SKM-1 treated with dmso at 0.1 percent for 144 hours (cell line): ENCODE measurements at regions not wholly inside any gene's neighbourhood (a gene's known extent, or its start where the extent isn't known, plus 50 kb on each side); places are given as distances from the start of the nearest gene placed in this dataset.

ENCODE experiments used
- DNase-seq: peaks from one replicate; lab custom pipeline; 2025; ENCODE audit not compliant: unreplicated experiment; lab: John Stamatoyannopoulos, UW

DNA sequence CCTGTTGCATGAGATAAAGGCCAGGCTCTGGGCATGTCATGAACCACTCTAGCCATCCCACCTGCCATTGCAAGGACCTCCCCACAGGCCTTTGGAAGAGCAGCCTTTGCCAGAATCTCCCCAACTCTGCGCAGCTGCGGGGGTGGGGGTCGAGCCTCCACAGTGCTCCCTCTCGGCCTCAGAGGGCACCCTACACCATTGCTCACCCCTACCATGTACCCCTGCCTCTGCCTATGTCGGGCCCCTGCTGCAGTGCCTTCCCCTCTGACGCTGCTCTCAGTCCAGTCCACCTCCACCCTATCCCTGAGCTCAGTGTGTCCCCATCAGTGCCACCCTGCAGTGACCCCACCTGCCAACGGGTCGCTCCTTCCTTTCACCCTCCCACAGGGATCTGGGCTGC, 679.7 kb upstream of the RAB6C start:
- no peak for DNase-seq

DNA sequence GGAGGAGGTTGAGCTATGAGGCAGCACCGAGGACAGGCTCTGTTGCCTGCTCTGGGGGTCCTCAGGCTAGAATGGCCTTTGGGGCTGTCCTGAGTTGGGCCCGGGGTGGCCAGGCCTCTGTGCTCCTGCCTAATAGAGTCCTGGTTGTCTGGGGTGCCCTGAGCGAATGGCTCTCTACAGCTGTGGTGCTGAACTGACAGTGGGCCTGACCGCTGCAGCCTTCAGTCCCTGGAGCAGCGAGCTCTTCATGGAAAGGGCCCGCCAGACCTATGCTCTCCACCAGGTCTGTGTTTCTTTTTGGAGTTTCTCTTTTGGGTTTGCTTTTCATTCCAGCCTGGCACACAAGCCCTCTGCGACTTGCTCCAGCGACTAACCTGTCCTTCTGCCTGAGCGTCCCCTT, 679.0 kb upstream of the RAB6C start:
- DNase-seq: no peak

DNA sequence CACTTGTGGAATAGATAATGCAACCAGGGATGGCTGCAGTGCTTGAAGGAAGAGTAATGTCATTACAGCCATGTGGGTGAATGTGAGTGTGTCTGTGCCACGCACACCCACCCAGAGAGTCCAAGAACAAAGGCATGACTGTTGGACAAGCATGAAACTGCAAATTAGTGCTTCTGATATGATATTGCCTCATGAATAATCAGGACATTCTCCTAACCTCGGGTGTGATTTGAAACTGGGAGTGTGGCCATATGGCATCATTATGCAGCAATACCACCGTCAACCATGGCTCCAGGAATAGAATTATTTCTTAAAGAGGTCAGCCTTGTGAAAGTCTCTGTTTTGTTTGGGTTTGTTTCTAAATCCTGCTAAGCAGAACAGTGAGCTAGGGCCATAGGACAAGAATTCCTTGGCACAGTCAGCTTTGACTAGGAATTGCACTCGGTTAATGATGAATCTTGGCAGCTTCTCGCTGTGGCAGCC, 678.0 kb upstream of the RAB6C start:
- DNase-seq: no peak

DNA sequence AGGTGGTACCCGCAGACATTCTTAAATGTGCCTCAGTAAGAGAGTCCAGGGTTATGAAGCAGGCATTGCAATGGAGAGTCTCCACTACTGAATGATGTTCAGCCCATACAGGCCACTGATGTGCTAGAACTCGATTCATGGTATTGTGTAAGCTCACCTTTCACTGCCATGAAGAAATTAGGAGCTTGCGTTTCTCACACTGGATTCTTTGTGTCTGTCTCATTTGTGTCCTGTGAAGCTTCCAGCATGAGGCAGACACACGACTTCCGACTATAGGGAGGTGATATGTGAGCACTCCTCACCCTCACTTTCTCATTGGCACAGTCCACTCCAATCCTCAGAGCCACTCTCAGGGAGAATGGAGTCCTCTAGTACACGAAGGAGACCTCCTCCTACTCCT, 677.4 kb upstream of the RAB6C start:
- DNase-seq: no peak

- no peak for DNase-seq
Measured at GRCh38 chr2:129302561-129303183, 676.8 kb upstream of the RAB6C start.

DNA sequence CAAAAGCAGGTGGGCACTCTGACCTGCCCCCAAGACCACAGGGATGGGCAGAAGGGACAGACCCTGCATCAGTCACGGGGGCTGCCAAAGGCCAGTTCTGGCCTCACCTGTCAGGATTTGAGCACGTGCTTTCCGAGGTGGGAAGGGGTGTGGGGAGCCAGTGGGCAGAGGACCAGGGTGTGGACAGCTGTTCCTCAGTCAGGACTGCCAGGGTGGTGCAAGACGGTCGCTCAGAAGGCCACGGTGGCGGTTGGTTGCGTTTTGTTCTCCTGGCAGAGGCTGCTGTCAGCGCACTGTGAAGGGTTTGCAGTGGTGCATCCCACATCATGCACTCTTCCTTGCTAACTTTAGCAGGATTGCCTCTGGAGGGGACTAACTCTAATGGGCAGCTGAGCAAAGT, 665.3 kb upstream of the RAB6C start:
- DNase-seq: no peak

- DNase-seq: no peak
Measured at GRCh38 chr2:129318581-129319421, 660.7 kb upstream of the RAB6C start.

- no peak for DNase-seq
Measured at GRCh38 chr2:129319422-129319717, 660.1 kb upstream of the RAB6C start.

GRCh38 chr2:129320288-129320687, 659.2 kb upstream of the RAB6C start:
- DNase-seq: no peak

- no peak for DNase-seq
Measured at GRCh38 chr2:129324349-129324748, 655.1 kb upstream of the RAB6C start.

DNA sequence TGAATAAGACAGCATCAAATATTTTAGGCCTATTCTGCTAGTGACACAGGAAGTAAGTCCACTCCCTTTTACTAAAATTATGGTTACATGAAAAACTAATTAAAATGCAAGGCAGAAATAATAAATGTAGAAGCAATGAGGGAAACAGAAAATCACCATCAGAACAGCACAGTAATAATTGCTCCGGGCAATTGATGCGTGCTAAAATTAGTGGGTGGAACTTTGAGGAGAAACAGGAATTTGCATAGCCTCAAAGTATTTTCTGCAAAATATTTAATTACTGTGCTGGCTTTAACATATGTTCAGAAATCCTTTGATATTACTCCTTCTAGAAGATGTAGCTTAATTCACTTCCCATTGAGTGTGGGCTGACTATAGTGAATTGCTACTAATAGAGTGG, 654.3 kb upstream of the RAB6C start:
- DNase-seq: no peak

DNA sequence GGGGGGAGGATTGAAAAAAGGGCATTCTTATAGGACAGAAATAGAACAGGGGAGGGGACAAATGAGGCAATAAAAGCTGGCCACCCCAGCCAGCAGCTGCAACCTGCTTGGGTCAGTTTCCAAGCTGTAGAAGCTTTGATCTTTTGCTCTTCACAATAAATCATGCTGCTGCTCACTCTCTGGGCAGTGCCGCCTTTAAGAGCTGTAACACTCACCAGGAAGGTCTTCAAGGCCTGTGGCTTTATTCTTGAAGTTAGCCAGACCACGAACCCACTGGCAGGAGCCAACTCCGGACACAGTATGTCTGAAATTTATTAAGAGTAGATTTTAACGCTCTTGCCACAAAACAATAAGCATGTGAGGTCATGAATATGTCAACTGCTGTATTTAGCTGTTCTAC, 649.9 kb upstream of the RAB6C start:
- DNase-seq: no peak

DNA sequence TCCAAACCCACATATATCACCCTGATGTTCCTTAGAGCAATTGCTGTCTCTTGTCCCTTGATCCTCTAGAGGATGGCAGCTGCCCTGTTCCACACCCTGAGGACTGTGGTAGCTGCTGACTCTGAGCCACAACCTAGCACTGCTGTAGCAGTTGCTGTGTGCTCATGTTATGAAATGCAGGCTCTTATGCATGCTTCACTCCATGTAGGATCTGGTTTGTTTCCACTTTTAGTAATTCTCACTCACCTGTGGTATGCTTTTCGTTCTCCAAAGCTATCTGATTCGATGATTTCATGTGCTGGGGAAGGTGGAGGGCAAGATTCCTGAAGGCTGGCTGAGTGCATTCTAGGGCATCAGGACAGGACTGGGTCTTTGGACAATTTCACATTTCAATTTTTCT, 649.0 kb upstream of the RAB6C start:
- no peak for DNase-seq

- DNase-seq: no peak
Measured at GRCh38 chr2:129331638-129332037, 647.8 kb upstream of the RAB6C start.

DNA sequence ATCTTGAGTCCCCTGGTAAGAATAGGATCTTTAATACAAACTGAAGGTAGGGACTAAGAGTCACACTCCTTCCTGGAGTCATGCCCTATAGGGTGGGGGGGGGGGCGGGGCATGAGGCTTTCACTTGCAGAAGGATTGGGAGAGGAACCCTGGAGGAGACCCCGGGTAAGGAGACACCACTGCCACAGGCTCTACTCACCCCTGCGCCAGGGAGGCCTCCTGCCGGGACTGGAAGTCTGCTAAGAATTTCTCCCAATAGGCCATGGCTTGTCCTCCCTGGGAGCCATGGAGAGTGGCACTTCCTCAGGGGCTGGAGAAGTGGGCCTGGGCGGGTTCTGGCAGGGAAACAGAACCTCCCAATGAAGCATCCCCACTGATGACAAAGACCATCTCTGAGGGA, 645.3 kb upstream of the RAB6C start:
- no peak for DNase-seq

- DNase-seq: no peak
Measured at GRCh38 chr2:129334696-129335410, 644.6 kb upstream of the RAB6C start.

GRCh38 chr2:129336276-129336675, 643.2 kb upstream of the RAB6C start:
- no peak for DNase-seq

GRCh38 chr2:129337076-129337475, 642.4 kb upstream of the RAB6C start:
- no peak for DNase-seq

GRCh38 chr2:129345540-129345939, 633.9 kb upstream of the RAB6C start:
- no peak for DNase-seq

DNA sequence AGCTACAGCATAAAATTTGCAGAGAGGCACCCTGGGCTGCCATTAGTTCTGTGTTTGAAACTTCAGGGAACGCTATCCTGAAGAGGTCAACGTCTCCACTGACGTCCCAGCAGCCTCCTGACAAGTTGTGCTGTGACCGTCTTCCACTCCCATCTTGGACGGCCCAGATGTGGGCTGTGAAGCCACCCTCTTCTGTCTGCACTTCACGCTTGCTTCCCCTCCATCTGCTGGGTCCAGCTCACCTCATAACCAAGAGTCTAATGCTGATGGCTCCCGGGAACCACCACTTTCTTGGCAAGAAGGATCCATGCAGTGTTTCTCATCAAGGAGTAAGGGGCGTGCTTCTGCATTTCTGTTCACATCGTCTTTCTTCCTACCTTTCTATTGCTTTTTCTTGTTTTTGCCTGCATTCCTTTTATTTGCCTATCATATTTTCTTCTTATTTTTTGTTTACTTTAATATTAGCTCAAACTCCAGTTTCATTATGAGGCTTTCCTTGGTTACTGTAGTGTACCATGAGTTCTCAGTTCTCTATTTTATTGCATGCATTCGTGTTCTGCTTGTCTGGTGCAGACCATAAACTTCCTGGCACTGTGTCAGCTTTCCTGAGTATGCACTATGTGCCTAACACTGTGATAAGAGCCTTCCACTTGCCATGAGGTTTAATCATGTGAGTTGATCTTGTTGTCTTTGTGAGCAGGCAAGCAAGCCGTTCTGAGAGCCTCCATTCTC, 631.8 kb upstream of the RAB6C start:
- DNase-seq: no peak

DNA sequence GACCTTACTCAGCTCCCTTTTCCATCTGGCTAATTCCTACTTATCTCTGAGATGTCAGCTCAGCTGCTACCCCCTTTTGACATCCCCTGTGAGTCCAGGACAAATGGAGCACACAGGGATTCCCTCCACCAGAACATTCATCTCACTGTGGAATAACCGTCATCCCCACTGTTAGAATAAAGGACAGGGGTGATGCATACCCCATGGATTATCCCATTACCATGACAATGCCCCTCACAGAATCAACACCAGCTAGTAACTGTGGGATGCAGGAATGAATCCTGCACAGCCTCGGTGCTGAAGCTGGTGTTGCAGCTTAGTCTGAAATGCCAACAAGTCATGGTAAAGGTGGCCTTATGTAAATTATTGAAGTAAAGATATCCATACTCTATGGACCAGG, 624.8 kb upstream of the RAB6C start:
- no peak for DNase-seq

- DNase-seq: no peak
Measured at GRCh38 chr2:129361688-129362087, 617.8 kb upstream of the RAB6C start.
